H9 (cell line): ENCODE measurements at regions not wholly inside any gene's neighbourhood (a gene's known extent, or its start where the extent isn't known, plus 50 kb on each side); places are given as distances from the start of the nearest gene placed in this dataset.
"Not testable (repeated sequence)": the region's sequence is repeated elsewhere in the genome, so short reads cannot be mapped to it uniquely, and the experiment has no call there.

ENCODE experiments used
- DNase-seq: peaks from one replicate; pipeline ENCODE4 v3.0.0-alpha.2; 2017
- H2AFZ ChIP-seq: one replicate; pipeline ENCODE4 v1.6.1; 2013; ENCODE audit warnings: mild to moderate bottlenecking, low read length, control low read depth, moderate library complexity
- H2AK5ac ChIP-seq: 2 replicates; pipeline ENCODE4 v1.6.1; 2013; ENCODE audit warnings: low read length, control low read depth, mixed read lengths; ENCODE audit not compliant: insufficient read length
- H2BK120ac ChIP-seq: one replicate; pipeline ENCODE4 v1.6.1; 2013; ENCODE audit warnings: low read depth, mild to moderate bottlenecking, low read length, control low read depth, inconsistent platforms; ENCODE audit not compliant: poor library complexity, severe bottlenecking
- H2BK12ac ChIP-seq: 2 replicates; pipeline ENCODE4 v1.6.1; 2013; ENCODE audit warnings: low read length, control low read depth, mixed read lengths, low read depth; ENCODE audit not compliant: insufficient read length
- H2BK15ac ChIP-seq: 2 replicates; pipeline ENCODE4 v1.6.1; 2013; ENCODE audit warnings: low read depth, low read length, control low read depth
- H2BK20ac ChIP-seq: one replicate; pipeline ENCODE4 v1.6.1; 2013; ENCODE audit warnings: low read depth, mild to moderate bottlenecking, low read length, control low read depth, inconsistent platforms; ENCODE audit not compliant: poor library complexity, severe bottlenecking
- H2BK5ac ChIP-seq: 2 replicates; pipeline ENCODE4 v1.6.1; 2013; ENCODE audit warnings: low read length, control low read depth, mixed read lengths; ENCODE audit not compliant: insufficient read length
- H3K14ac ChIP-seq: 2 replicates; pipeline ENCODE4 v1.6.1; 2013; ENCODE audit warnings: low read length, control low read depth; ENCODE audit not compliant: insufficient read depth
- H3K18ac ChIP-seq: 2 replicates; pipeline ENCODE4 v1.6.1; 2013; ENCODE audit warnings: low read depth, mild to moderate bottlenecking, mixed read lengths, low read length, control low read depth; ENCODE audit not compliant: insufficient read length
- H3K23ac ChIP-seq: 2 replicates; pipeline ENCODE4 v1.6.1; 2013; ENCODE audit warnings: low read length, control low read depth, mixed read lengths, low read depth; ENCODE audit not compliant: insufficient read length
- H3K23me2 ChIP-seq: 2 replicates; pipeline ENCODE4 v1.6.1; 2013; ENCODE audit warnings: low read depth, mild to moderate bottlenecking, mixed read lengths, low read length, control low read depth; ENCODE audit not compliant: insufficient read length, poor library complexity, severe bottlenecking
- H3K27ac ChIP-seq: 2 replicates; pipeline ENCODE4 v1.5.1; 2013; ENCODE audit warnings: low read length, control low read depth, mixed read lengths, low read depth; ENCODE audit not compliant: insufficient read length
- H3K27me3 ChIP-seq: 2 replicates; pipeline ENCODE4 v1.6.1; 2013; ENCODE audit warnings: low read length, control low read depth, inconsistent platforms; ENCODE audit not compliant: insufficient read depth
- H3K4ac ChIP-seq: 2 replicates; pipeline ENCODE4 v1.6.1; 2013; ENCODE audit warnings: low read depth, mild to moderate bottlenecking, control low read depth, inconsistent platforms, low read length, moderate library complexity
- H3K4me1 ChIP-seq: 2 replicates; pipeline ENCODE4 v1.6.1; 2013; ENCODE audit warnings: low read length, control low read depth, inconsistent platforms; ENCODE audit not compliant: insufficient read depth
- H3K4me2 ChIP-seq: 2 replicates; pipeline ENCODE4 v1.6.1; 2013; ENCODE audit warnings: low read length, control low read depth, mixed read lengths; ENCODE audit not compliant: insufficient read length, insufficient read depth
- H3K56ac ChIP-seq: 2 replicates; pipeline ENCODE4 v1.6.1; 2013; ENCODE audit warnings: low read depth, mild to moderate bottlenecking, mixed read lengths, low read length, control low read depth; ENCODE audit not compliant: insufficient read length
- H3K79me1 ChIP-seq: 2 replicates; pipeline ENCODE4 v1.6.1; 2013; ENCODE audit warnings: low read depth, mild to moderate bottlenecking, moderate library complexity, low read length, control low read depth, inconsistent platforms; ENCODE audit not compliant: insufficient read depth, poor library complexity, severe bottlenecking
- H3K79me2 ChIP-seq: 2 replicates; pipeline ENCODE4 v1.6.1; 2013; ENCODE audit warnings: low read length, control low read depth, inconsistent platforms; ENCODE audit not compliant: insufficient read depth
- H3K9ac ChIP-seq: 2 replicates; pipeline ENCODE4 v1.6.1; 2013; ENCODE audit warnings: low read length, control low read depth, mixed read lengths; ENCODE audit not compliant: insufficient read length; ENCODE audit errors: extremely low read depth
- H3K9me3 ChIP-seq: one replicate; pipeline ENCODE4 v1.6.1; 2013; ENCODE audit warnings: low read depth, low read length, inconsistent platforms; ENCODE audit not compliant: control insufficient read depth
- H3T11ph ChIP-seq: one replicate; pipeline ENCODE4 v1.6.1; 2013; ENCODE audit warnings: mild to moderate bottlenecking, low read length, control low read depth, inconsistent platforms
- H4K20me1 ChIP-seq: one replicate; pipeline ENCODE4 v1.6.1; 2013; ENCODE audit not compliant: control insufficient read depth, insufficient read length, insufficient read depth
- H4K5ac ChIP-seq: 2 replicates; pipeline ENCODE4 v1.6.1; 2013; ENCODE audit warnings: low read depth, mild to moderate bottlenecking, mixed read lengths, low read length, control low read depth; ENCODE audit not compliant: insufficient read length
- H4K8ac ChIP-seq: replicated peaks from 2 replicates; pipeline ENCODE4 v1.6.1; 2013; ENCODE audit warnings: low read length, control low read depth, mixed read lengths, low read depth; ENCODE audit not compliant: insufficient read length
- H4K91ac ChIP-seq: 2 replicates; pipeline ENCODE4 v1.6.1; 2013; ENCODE audit warnings: low read depth, mild to moderate bottlenecking, moderate library complexity, mixed read lengths, low read length, control low read depth; ENCODE audit not compliant: insufficient read length
- H3K27ac Mint-ChIP-seq, 3 experiments: 2 replicates in 2 of 3; 3 replicates in 1 of 3; pipeline ENCODE4 v1.8.0; 2020 to 2021; ENCODE audit warnings: mixed read lengths in 3 of 3, mild to moderate bottlenecking in 1 of 3, moderate library complexity in 1 of 3
- H3K27me3 Mint-ChIP-seq: 2 replicates; pipeline ENCODE4 v1.8.0; 2021; ENCODE audit warnings: low read depth, mild to moderate bottlenecking, moderate library complexity, mixed read lengths
- H3K36me3 Mint-ChIP-seq, 3 experiments: 2 replicates in 2 of 3; 3 replicates in 1 of 3; pipeline ENCODE4 v1.8.0; 2020 to 2021; ENCODE audit warnings: low read depth in 3 of 3, mixed read lengths in 3 of 3; ENCODE audit not compliant: insufficient read depth in 1 of 3
- H3K4me1 Mint-ChIP-seq, 2 experiments: 2 replicates each; pipeline ENCODE4 v1.8.0; 2020; ENCODE audit warnings: mixed read lengths in 2 of 2
- H3K4me3 Mint-ChIP-seq, 2 experiments: 2 replicates in 1 of 2; 3 replicates in 1 of 2; pipeline ENCODE4 v1.8.0; 2020 to 2021; ENCODE audit warnings: mild to moderate bottlenecking in 2 of 2, mixed read lengths in 2 of 2, moderate library complexity in 1 of 2
- H3K9me3 Mint-ChIP-seq, 2 experiments: 2 replicates in 1 of 2; 3 replicates in 1 of 2; pipeline ENCODE4 v1.8.0; 2020; ENCODE audit warnings: mild to moderate bottlenecking in 2 of 2, mixed read lengths in 2 of 2, moderate library complexity in 1 of 2
- WGBS: extraction: QIAGEN DNeasy Blood & Tissue Kit; methylation state at CpG from one replicate; pipeline ENCODE4 v1.1.7; 2013; ENCODE audit warnings: missing lambda C conversion rate, low lambda C conversion rate, mixed read lengths; ENCODE audit not compliant: insufficient read length; ENCODE audit errors: extremely low coverage; 5-methylcytosine and 5-hydroxymethylcytosine counted together

- H4K20me1 ChIP-seq: not testable (repeated sequence)
These were observed 633.2 kb upstream of the DEFB115 start for GRCh38 chr20:30624310-30624709.

GRCh38 chr20:30629376-30629775, 628.1 kb upstream of the DEFB115 start:
- not testable (repeated sequence) for H3K27me3 ChIP-seq, H3T11ph ChIP-seq
- peaks cover 95 to 98% of the 10 kb centered on the region in 2 experiments for H3K9me3 Mint-ChIP-seq

More at GRCh38 chr20:30624310-30624709, 633.2 kb upstream of the DEFB115 start:
- H3K4me1 ChIP-seq, H2BK120ac ChIP-seq, H3K4me2 ChIP-seq, H3K27ac ChIP-seq, H3K56ac ChIP-seq, H3K79me1 ChIP-seq, H3K27ac Mint-ChIP-seq, H2BK15ac ChIP-seq, H3K4ac ChIP-seq, H2BK20ac ChIP-seq, H3K4me1 Mint-ChIP-seq, H3K27me3 ChIP-seq, H3K9ac ChIP-seq, H3K27me3 Mint-ChIP-seq, H4K91ac ChIP-seq, H3K23me2 ChIP-seq, H2BK5ac ChIP-seq, H3K18ac ChIP-seq, H3K23ac ChIP-seq, H3T11ph ChIP-seq, H4K8ac ChIP-seq, H3K79me2 ChIP-seq, H2AFZ ChIP-seq, H3K4me3 Mint-ChIP-seq, H4K5ac ChIP-seq, DNase-seq, H3K14ac ChIP-seq, H2AK5ac ChIP-seq, H2BK12ac ChIP-seq: not testable (repeated sequence)
- no CpG with 5 or more reads among the region's 3 CpGs for WGBS
- peaks cover 89 to 96% of the 10 kb centered on the region in 2 experiments for H3K9me3 Mint-ChIP-seq
- H3K9me3 ChIP-seq: peaks cover 80% of the 10 kb centered on the region
- peaks cover 8 to 20% (median 15%) of the 10 kb centered on the region in 3 experiments; a peak in 6 of 7 replicates for H3K36me3 Mint-ChIP-seq

More at GRCh38 chr20:30629376-30629775, 628.1 kb upstream of the DEFB115 start:
- not testable (repeated sequence) for H2BK12ac ChIP-seq, H2BK20ac ChIP-seq, H3K56ac ChIP-seq, H4K20me1 ChIP-seq, H3K9ac ChIP-seq, H4K91ac ChIP-seq, H2AK5ac ChIP-seq, H3K27ac Mint-ChIP-seq, H3K79me1 ChIP-seq, H4K5ac ChIP-seq, H3K27me3 Mint-ChIP-seq, H2BK5ac ChIP-seq, H3K4me1 ChIP-seq, H3K79me2 ChIP-seq, H3K23ac ChIP-seq, H2BK120ac ChIP-seq, H3K27ac ChIP-seq, H4K8ac ChIP-seq, H3K18ac ChIP-seq, H2BK15ac ChIP-seq, H3K14ac ChIP-seq, H3K4me1 Mint-ChIP-seq, H3K4me3 Mint-ChIP-seq, H2AFZ ChIP-seq, H3K4ac ChIP-seq, H3K4me2 ChIP-seq, H3K23me2 ChIP-seq
- peaks cover 14 to 50% (median 27%) of the 10 kb centered on the region in 3 experiments for H3K36me3 Mint-ChIP-seq
- peak; percentile 26 for DNase-seq
- H3K9me3 ChIP-seq: peaks cover 87% of the 10 kb centered on the region
- no CpG with 5 or more reads among the region's 7 CpGs for WGBS
